ENCODE measurements at regions not wholly inside any gene's neighbourhood (a gene's known extent, or its start where the extent isn't known, plus 50 kb on each side); places are given as distances from the start of the nearest gene placed in this dataset.

DNA sequence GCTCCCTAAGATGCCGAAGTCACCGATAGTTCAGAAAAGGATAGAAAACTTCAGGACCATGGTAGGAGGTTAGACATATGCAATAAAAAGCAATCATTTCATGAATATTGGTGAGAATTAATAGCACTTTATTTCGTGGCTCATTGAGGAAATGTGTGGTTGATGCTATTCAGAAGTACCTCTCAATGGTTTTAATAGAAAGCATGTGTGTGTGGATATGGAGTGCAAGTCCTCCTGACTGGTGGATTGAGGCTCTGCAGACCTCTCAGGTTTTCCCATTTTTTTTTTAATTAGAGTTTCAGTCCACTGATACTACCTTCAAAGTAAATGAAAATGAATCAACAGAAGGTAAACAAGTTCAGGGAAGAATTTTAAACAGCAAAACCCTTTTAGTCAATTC is 384.3 kb upstream of the RARB start:
- BruUV-seq (replicated peaks), result no TSS peak
- TF ChIP-seq, protein P1, sequence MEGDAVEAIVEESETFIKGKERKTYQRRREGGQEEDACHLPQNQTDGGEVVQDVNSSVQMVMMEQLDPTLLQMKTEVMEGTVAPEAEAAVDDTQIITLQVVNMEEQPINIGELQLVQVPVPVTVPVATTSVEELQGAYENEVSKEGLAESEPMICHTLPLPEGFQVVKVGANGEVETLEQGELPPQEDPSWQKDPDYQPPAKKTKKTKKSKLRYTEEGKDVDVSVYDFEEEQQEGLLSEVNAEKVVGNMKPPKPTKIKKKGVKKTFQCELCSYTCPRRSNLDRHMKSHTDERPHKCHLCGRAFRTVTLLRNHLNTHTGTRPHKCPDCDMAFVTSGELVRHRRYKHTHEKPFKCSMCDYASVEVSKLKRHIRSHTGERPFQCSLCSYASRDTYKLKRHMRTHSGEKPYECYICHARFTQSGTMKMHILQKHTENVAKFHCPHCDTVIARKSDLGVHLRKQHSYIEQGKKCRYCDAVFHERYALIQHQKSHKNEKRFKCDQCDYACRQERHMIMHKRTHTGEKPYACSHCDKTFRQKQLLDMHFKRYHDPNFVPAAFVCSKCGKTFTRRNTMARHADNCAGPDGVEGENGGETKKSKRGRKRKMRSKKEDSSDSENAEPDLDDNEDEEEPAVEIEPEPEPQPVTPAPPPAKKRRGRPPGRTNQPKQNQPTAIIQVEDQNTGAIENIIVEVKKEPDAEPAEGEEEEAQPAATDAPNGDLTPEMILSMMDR (IDR thresholded peaks at IDR 0.05; ENCODE audit: extremely low read depth in 1 of 2, insufficient read depth in 1 of 2, low read depth in 1 of 2, low read length in 2 of 2), result no peak
- TF ChIP-seq EZH2 (IDR thresholded peaks at IDR 0.05; ENCODE audit: borderline replicate concordance, low read depth, low read length, severe bottlenecking) (no peak), POLR2A (IDR thresholded peaks at IDR 0.05; ENCODE audit: low read depth, low read length) (no peak), JUN (IDR thresholded peaks at IDR 0.05; ENCODE audit: borderline replicate concordance, insufficient read depth, insufficient read length, low read depth) (no peak), POLR2AphosphoS5 (IDR thresholded peaks at IDR 0.05; ENCODE audit: insufficient read depth, low read depth, low read length) (no peak), MYC (IDR thresholded peaks at IDR 0.05; ENCODE audit: low read depth, low read length) (no peak), FOS (IDR thresholded peaks at IDR 0.05; ENCODE audit: borderline replicate concordance, insufficient read depth, low read length) (no peak), GATA2 (IDR thresholded peaks at IDR 0.05; ENCODE audit: insufficient read depth, insufficient read length, low read depth, low read length) (no peak)
- TF ChIP-seq, protein P2, sequence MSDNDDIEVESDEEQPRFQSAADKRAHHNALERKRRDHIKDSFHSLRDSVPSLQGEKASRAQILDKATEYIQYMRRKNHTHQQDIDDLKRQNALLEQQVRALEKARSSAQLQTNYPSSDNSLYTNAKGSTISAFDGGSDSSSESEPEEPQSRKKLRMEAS (IDR thresholded peaks at IDR 0.05; ENCODE audit: insufficient read depth, insufficient read length), result no peak
- FAIRE-seq (no peak), DNase-seq (ENCODE audit: low read depth, low spot score) (no peak)
- Histone ChIP-seq H3K4me3 (replicated peaks in 1 of 3; ENCODE audit: insufficient read depth in 1 of 3, low read depth in 1 of 3, low read length in 3 of 3) (no peak overlapping the region), H2AFZ (ENCODE audit: low read depth, low read length) (no peak overlapping the region), H3K79me2 (ENCODE audit: control insufficient read depth, insufficient read depth, low read length) (no peaks in the 10 kb centered on the region), H3K9me3 (replicated peaks; ENCODE audit: control insufficient read depth, insufficient read depth, low read length) (no peaks in the 10 kb centered on the region), H4K20me1 (replicated peaks; ENCODE audit: control insufficient read depth, extremely low read depth, insufficient read depth, low read length) (no peaks in the 10 kb centered on the region), H3K9me1 (replicated peaks; ENCODE audit: control insufficient read depth, extremely low read depth, insufficient read depth, low read length) (no peaks in the 10 kb centered on the region), H3K9ac (replicated peaks; ENCODE audit: extremely low read depth, insufficient read depth, low read length) (no peak overlapping the region), H3K36me3 (ENCODE audit: control insufficient read depth in 2 of 2, extremely low read depth in 1 of 2, insufficient read depth in 2 of 2, low read length in 2 of 2) (no peaks in the 10 kb centered on the region), H3K27me3 (ENCODE audit: control insufficient read depth in 2 of 2, insufficient read depth in 2 of 2, low read length in 2 of 2) (no peaks in the 10 kb centered on the region), H3K4me1 (ENCODE audit: control insufficient read depth, extremely low read depth, insufficient read depth, low read length) (no peaks in the 10 kb centered on the region), H3K4me2 (ENCODE audit: insufficient read depth, low read length) (no peak overlapping the region), H3K27ac (ENCODE audit: insufficient read depth, low read depth, low read length) (no peak overlapping the region)
- ChIA-PET CTCF (interaction anchor here (2.0 to 3.7 kb wide), 3 partner anchors 10 to 550 kb away, joined by 7 to 27 read pairs (median 8); no protein-coding TSS in a partner anchor), POLR2A (no interaction called here)
- intact Hi-C loops (cut with micrococcal nuclease), result no loop called here
- dilution Hi-C loops (cut with MboI; ENCODE audit: extremely low pct_ligation_motif_present, low sequenced_read_pairs), result no loop called here

All from endothelial cell of umbilical vein (primary cell).